HepG2 (cell line): ENCODE measurements at regions not wholly inside any gene's neighbourhood (a gene's known extent, or its start where the extent isn't known, plus 50 kb on each side); places are given as distances from the start of the nearest gene placed in this dataset.

Experiments
- ASH2L ChIP-seq: fragments of 300-600, 200-600 bp; sonication (generic); IDR thresholded peaks from 2 replicates; pipeline ENCODE4 v1.7.0; 2017; ENCODE audit warnings: low read depth, mild to moderate bottlenecking, moderate library complexity, mixed read lengths, low read length; ENCODE audit not compliant: insufficient read length
- CC2D1A ChIP-seq: sonication (generic); formaldehyde crosslinking; IDR thresholded peaks from 2 replicates; pipeline ENCODE4 v1.8.1; 2023; ENCODE audit warnings: mild to moderate bottlenecking, missing genetic modification reagents
- CREB1 ChIP-seq, 2 experiments: fragments of 450-650 bp in 1 of 2; IDR thresholded peaks; 2 replicates each; pipeline ENCODE4 v1.6.1; 2016 to 2017; ENCODE audit warnings: control low read depth in 1 of 2, mild to moderate bottlenecking in 1 of 2, missing compliant biosample characterization in 1 of 2, missing genetic modification characterization in 1 of 2
- CTCF ChIP-seq: sonication (generic); formaldehyde crosslinking; IDR thresholded peaks from 2 replicates; pipeline ENCODE4 v1.5.0; 2020; ENCODE audit warnings: mild to moderate bottlenecking, missing genetic modification reagents, moderate library complexity
- MNT ChIP-seq: fragments of 450-650 bp; IDR thresholded peaks from 2 replicates; pipeline ENCODE4 v1.6.1; 2016
- NFYB ChIP-seq: sonication (generic); formaldehyde crosslinking; IDR thresholded peaks from 2 replicates; pipeline ENCODE4 v1.4.0; 2020; ENCODE audit warnings: missing genetic modification reagents
- NR1H2 ChIP-seq: sonication (generic); formaldehyde crosslinking; IDR thresholded peaks from 2 replicates; pipeline ENCODE4 v1.8.1; 2022; ENCODE audit warnings: low read depth, missing genetic modification reagents, borderline replicate concordance
- RFX5 ChIP-seq: IDR thresholded peaks from 2 replicates; pipeline ENCODE4 v1.6.1; 2011; ENCODE audit warnings: low read depth, low read length, improper control_type of control experiment
- SIN3A ChIP-seq: IDR thresholded peaks from 2 replicates; pipeline ENCODE4 v1.6.1; 2011; ENCODE audit warnings: low read depth, mild to moderate bottlenecking, control low read depth, low read length, borderline replicate concordance
- ZNF530 ChIP-seq: sonication (generic); formaldehyde crosslinking; IDR thresholded peaks from 2 replicates; pipeline ENCODE4 v1.5.0; 2020; ENCODE audit warnings: low read depth, mild to moderate bottlenecking, missing genetic modification reagents
- TF ChIP-seq, protein P1 (sequence below): IDR thresholded peaks from 2 replicates; pipeline ENCODE4 v1.6.1; 2016; ENCODE audit warnings: low read depth, control low read depth

DNA sequence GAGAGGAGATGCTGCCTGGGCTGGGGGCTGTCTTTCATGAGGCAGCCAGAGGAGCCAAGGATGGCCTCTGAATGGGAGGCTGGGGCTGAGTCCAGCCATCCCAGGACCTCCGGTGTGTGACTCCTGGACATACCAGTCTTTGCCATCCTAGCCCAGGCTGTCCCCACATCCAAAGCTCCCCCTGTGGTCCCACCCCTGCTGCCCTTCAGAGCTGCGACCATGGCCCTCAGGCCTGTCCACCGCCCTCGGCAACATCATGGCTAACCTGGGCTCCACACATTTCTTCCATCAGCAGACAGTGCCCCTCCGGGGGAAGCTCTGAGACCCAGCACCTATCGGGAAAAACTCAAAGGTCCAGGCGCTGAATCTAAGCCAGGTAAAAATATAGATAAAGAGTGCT, 324.4 kb downstream of the MN1 start:
- no peak for TF ChIP-seq CTCF (CRISPR knock-in tag)
- TF ChIP-seq NFYB (CRISPR knock-in tag) = no peak
- no peak for TF ChIP-seq NR1H2 (CRISPR knock-in tag)
- no peak for TF ChIP-seq CC2D1A
- TF ChIP-seq SIN3A = no peak
- no peak for TF ChIP-seq MNT
- no peak for TF ChIP-seq ASH2L
- TF ChIP-seq, protein P1, sequence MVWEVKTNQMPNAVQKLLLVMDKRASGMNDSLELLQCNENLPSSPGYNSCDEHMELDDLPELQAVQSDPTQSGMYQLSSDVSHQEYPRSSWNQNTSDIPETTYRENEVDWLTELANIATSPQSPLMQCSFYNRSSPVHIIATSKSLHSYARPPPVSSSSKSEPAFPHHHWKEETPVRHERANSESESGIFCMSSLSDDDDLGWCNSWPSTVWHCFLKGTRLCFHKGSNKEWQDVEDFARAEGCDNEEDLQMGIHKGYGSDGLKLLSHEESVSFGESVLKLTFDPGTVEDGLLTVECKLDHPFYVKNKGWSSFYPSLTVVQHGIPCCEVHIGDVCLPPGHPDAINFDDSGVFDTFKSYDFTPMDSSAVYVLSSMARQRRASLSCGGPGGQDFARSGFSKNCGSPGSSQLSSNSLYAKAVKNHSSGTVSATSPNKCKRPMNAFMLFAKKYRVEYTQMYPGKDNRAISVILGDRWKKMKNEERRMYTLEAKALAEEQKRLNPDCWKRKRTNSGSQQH (CRISPR knock-in tag) = no peak
- TF ChIP-seq RFX5 = no peak
- no peak for TF ChIP-seq CREB1 (IDR thresholded peaks at IDR 0.05)
- no peak for TF ChIP-seq CREB1 (CRISPR knock-in tag; IDR thresholded peaks at IDR 0.05)
- TF ChIP-seq ZNF530 (CRISPR knock-in tag) = no peak
